ENCODE measurements at regions not wholly inside any gene's neighbourhood (a gene's known extent, or its start where the extent isn't known, plus 50 kb on each side); places are given as distances from the start of the nearest gene placed in this dataset.

DNA sequence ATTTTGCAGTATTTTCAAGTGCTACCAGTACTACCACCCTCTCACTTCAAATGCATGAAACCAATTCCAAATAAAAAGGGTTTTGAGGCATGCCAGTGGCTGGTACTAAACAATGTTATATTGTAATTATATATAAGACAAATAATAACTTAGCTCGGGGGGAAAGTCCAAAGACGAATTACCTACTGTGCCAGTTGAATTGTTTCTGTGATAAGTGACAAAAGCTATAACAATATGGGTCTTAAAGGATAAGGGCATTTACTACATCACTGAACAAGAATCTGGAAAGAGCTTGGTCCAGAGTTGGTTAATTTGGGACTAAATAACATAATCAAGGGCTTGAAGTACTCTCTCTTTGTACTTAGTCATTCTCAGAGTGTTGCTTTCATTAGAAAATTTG is 404.7 kb upstream of the CHAC2 start:
- TF ChIP-seq CTCF (tag by site-specific recombination; IDR thresholded peaks at IDR 0.05) (no peak), SP3 (tag by site-specific recombination; IDR thresholded peaks at IDR 0.05) (no peak), YY1 (tag by site-specific recombination; IDR thresholded peaks at IDR 0.05) (no peak), ZNF140 (tag by site-specific recombination; IDR thresholded peaks at IDR 0.05) (no peak), ZEB2 (tag by site-specific recombination; IDR thresholded peaks at IDR 0.05) (no peak), EGR2 (tag by site-specific recombination; IDR thresholded peaks at IDR 0.05; ENCODE audit: low read depth) (no peak), REST (tag by site-specific recombination; IDR thresholded peaks at IDR 0.05) (no peak), ELK4 (IDR thresholded peaks at IDR 0.05; ENCODE audit: borderline replicate concordance, low read depth, low read length) (no peak), ZNF266 (tag by site-specific recombination; IDR thresholded peaks at IDR 0.05; ENCODE audit: low read depth) (no peak), ZNF174 (tag by site-specific recombination; IDR thresholded peaks at IDR 0.05) (no peak), ZNF121 (tag by site-specific recombination; IDR thresholded peaks at IDR 0.05) (no peak), ZNF558 (tag by site-specific recombination; IDR thresholded peaks at IDR 0.05) (no peak)
- TF ChIP-seq, protein P1, sequence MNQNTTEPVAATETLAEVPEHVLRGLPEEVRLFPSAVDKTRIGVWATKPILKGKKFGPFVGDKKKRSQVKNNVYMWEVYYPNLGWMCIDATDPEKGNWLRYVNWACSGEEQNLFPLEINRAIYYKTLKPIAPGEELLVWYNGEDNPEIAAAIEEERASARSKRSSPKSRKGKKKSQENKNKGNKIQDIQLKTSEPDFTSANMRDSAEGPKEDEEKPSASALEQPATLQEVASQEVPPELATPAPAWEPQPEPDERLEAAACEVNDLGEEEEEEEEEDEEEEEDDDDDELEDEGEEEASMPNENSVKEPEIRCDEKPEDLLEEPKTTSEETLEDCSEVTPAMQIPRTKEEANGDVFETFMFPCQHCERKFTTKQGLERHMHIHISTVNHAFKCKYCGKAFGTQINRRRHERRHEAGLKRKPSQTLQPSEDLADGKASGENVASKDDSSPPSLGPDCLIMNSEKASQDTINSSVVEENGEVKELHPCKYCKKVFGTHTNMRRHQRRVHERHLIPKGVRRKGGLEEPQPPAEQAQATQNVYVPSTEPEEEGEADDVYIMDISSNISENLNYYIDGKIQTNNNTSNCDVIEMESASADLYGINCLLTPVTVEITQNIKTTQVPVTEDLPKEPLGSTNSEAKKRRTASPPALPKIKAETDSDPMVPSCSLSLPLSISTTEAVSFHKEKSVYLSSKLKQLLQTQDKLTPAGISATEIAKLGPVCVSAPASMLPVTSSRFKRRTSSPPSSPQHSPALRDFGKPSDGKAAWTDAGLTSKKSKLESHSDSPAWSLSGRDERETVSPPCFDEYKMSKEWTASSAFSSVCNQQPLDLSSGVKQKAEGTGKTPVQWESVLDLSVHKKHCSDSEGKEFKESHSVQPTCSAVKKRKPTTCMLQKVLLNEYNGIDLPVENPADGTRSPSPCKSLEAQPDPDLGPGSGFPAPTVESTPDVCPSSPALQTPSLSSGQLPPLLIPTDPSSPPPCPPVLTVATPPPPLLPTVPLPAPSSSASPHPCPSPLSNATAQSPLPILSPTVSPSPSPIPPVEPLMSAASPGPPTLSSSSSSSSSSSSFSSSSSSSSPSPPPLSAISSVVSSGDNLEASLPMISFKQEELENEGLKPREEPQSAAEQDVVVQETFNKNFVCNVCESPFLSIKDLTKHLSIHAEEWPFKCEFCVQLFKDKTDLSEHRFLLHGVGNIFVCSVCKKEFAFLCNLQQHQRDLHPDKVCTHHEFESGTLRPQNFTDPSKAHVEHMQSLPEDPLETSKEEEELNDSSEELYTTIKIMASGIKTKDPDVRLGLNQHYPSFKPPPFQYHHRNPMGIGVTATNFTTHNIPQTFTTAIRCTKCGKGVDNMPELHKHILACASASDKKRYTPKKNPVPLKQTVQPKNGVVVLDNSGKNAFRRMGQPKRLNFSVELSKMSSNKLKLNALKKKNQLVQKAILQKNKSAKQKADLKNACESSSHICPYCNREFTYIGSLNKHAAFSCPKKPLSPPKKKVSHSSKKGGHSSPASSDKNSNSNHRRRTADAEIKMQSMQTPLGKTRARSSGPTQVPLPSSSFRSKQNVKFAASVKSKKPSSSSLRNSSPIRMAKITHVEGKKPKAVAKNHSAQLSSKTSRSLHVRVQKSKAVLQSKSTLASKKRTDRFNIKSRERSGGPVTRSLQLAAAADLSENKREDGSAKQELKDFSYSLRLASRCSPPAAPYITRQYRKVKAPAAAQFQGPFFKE (tag by site-specific recombination; IDR thresholded peaks at IDR 0.05; ENCODE audit: borderline replicate concordance), result no peak
